Activated CD8-positive, alpha-beta memory T cell treated with anti-CD3 and anti-CD28 coated beads, Interleukin-2, amount 50 U/mL, for 24 hours (primary cell): ENCODE measurements at regions not wholly inside any gene's neighbourhood (a gene's known extent, or its start where the extent isn't known, plus 50 kb on each side); places are given as distances from the start of the nearest gene placed in this dataset.

Experiments used
- DNase-seq: peaks from one replicate; pipeline ENCODE4 v3.0.0-alpha.2; 2020; ENCODE audit errors: extremely low read depth

DNA sequence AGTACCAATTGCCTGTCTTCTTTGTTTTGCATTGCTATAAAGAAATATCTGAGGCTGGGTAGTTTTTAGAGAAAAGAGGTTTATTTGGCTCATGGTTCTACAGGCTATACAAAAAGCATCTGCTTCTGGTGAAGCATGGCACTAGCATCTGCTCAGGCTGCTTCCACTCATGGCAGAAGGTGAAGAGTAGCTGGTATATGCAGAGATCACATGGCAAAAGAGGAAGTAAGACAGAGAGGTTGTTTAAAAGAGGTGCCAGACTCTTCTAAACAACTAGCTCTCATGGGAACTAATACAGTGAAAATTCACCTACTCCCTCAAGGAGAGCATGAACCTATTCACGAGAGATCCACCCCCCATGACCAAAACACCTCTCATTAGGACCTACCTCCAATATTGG lies 56.7 kb upstream of the GUCA2B start:
- no peak for DNase-seq

DNA sequence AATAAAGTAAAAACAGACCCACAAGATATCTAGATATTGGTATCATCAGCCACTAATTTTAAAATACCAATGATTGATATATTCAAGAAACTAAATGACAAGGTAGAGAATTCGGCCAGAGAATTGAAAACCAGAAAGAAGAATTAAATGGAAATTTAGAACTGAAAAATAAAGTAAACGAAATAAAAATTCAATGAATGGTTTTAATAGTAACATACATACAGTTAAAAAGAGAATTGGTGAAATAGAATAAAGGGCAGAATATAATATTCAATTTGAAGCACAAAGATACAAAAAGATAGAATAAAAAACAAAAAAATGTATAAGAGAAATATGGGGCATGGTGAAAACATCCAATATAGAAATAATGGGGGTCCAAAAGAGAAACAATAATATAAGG lies 64.0 kb upstream of the GUCA2B start:
- no peak for DNase-seq

DNA sequence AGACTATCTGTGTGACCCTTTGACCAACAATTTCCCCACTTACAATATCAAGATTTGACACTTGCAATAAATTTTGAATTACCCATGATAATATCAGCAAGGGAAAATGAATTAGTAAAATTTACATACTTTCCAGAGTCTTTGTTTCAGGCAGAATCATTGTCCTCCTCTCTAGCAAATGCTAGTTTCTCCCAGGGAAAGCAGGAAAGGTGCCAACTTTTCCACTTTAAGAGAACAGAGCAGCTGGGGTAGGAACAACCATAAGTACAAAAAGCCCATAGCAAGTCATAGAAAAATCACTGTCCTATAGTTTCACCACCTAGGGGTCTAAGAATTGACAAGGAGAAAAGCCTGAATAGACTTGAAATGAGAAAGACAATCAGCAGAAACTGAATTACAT lies 67.1 kb upstream of the GUCA2B start:
- no peak for DNase-seq

DNA sequence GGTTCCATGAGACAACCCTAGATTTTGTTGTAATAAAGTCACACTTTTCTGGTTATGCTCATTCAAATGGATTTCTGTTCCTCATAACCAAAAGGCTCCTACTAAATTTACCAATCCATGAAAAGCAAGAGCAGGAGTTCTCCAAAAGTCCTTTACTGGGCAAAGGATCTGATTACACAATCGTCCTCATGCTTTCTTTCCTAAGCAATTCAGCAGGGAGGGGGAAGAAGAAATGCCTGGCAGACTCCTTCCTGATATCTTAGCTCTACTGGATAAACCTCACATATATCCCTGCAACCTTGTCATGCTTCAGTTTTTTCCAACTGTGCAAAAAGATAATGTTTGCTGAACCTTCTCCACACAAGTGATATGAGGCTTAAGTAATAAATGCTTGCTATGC lies 67.6 kb upstream of the GUCA2B start:
- no peak for DNase-seq

DNA sequence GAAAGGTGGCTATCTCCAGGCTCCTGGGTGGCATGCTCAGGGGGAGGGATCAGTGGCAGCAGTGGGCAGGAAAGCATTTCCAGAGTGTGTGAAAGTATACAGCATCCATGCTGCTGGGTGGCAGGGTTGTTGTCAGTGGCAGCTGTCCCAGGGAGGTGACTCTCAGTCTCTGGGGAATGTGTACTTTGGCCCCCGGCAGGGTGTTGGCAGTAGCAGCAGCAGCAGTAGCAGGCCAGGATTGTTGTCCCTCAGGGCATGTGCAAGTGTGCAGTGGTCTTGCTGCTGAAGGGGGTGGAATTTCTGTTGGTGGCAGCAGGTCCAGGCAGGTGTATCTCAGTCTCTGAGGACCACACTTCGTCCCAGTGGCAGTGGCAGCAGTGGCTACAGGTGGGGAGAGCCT lies 71.7 kb upstream of the GUCA2B start:
- no peak for DNase-seq

DNA sequence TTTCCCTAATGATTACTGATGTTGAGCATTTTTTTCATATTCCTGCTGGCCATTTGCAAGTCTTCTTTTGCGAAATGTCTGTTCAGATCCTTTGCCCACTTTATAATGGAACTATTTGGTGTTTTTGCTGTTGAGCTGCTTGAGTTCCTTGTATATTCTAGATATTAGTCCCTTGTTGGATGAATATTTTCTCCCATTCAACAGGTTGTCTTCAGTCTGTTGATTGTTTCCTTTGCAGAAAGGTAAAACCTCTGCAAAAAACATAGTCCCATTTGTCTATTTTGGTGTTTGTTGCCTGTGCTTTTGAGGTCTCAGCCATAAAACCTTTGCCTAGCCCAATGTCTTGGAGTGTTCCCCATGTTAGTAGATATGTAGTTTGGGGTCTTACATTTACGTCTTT lies 78.0 kb upstream of the GUCA2B start:
- no peak for DNase-seq

DNA sequence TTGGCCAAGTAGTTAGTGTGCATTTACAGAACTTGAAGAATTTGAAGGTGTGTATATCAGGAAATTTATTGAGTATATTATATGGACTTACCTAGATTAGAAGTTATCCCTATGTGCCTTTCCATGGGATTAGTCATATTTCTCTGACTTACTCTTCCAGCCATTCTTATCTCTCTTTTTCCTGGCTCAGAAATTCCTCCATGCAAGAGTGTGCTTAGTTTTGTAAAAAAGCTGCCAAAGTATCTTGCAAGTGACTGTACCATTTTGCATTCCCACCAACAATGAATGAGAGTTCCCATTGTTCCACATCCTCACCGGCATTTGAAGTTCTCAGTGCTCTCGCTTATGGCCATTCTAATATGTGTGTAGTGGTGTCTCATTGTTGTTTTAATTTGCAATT lies 82.2 kb upstream of the GUCA2B start:
- DNase-seq, result no peak

DNA sequence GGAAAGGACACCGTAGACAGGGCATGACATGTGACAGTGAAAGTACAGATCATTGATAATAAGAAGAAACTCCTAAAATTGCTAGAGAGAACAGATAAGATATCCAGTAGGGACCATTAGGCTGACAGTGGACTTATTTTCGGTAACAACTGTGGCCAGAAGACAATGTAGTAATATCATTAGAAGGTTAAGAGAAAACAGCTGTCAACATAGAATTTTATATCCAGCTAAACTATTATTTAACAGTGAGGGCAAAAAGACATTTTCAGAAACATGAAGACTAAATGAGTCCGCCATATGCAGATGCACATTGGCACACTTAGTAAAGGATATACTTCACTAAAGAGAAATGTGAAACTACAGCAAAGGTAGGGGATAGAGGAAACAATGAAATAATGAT lies 95.4 kb upstream of the GUCA2B start:
- no peak for DNase-seq

DNA sequence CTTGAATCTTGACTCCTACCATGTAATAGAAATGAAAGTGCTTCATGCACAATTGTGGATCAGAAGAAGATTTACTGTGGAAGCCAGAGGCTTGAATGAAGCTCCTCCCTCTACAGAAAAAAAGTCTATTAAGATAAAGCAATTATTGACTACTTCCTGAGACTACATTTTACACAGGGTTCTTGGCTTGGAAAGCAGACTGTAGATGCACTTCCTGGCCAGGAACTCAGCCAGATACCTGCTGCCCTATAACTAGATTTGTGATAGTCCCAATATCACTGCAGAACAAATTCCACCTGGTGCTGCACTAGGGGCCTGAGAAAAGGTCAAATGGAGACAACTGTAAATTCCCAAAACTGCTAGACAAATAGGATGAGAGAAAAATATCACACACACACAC lies 96.8 kb upstream of the GUCA2B start:
- no peak for DNase-seq

DNA sequence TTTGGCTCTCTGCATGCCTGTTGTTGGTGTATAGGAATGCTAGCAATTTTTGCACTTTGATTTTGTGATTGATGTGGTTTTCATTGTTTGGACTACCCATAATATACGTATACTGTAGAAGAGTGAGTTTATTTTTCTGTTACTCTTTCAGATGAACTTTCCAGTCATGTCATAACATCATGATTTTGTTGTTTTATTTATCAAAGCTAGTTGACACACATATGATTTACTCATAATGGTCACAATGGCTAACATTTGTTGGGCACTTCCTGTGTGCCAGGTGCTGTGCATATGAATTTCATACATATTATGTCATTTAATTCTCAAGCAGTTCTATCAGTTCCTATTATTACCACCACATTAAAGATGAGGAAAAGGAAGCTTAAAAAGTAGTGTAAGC lies 98.1 kb upstream of the GUCA2B start:
- DNase-seq, result no peak

DNA sequence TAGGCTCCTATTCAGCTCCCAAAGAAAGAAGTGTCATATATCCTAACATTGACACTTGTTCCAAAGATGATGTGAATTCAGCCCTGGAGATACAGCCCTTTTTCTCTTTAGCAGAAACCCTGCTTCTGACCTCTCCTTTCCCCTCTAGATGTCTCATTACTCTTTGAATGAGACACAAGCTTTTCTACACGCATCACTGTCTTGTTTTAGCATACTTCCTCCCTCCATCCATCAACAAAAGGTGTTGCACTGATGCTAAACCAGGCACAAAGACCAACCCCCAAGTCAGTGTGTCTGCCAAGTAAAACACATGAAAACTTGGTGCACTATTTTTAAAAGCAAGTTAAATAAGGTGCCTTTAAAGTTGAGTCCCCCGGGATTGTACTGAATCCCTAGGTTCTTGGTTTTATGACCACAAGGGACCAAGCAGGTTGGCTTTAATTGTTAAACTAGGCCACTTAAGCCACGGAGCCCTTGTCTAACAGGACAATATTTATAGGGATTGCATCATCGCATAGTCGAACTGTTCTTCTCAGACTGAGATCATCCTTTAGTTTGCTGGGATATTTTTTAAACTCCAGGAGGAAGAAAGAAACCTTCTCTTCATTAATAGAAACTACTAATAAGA lies 101.0 kb upstream of the GUCA2B start:
- DNase-seq, result no peak

DNA sequence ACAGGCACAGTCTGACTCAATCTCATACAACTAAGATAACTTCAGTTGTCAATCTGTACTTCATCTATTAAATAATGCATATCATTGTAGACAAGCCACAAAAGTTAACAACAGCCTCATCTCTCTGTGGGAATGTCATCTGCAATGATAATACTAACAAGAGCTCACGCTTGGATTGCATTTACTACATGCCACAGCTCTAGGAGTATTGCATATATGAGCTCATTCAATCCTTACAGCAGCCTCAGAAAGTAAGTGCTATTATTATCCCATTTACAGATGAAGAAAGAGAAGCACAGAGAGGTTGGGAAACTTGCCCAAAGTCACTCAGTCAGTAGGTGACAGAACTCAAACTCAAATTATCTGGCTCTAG lies 105.7 kb upstream of the GUCA2B start:
- no peak for DNase-seq

DNA sequence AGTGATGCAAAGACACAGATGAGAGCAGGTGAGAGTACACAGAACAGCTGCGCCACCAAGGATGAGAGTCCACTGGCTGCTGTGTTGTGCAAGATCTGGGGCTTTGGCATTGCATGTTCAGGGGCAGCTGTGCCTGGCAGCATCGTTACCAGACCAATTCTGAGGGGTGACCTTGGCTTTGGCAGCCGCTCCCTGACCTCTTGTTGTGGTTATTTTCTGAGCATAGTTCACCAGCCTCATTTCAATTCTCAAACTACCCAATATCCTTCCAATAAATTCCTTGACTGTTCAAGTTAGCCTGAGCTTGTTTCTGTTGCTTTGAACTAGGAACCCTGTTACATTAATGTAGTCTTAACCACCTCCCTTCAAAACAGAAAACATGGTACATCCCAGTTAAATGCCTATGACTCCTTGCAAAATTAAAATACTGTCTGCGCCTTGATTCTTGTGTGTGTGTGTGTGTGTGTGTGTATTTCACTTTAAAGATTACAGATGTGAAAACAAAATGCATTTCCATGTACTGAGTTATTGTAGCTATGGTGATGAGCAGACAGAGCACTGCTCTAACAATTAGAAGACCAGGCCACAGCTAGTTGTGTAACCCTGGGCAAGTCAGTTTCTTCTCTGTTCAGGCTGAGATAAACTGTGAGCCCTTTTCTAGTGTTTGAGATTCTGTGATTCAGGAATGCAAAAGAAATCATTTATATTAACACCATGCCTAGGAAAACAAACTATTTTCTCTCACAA lies 106.3 kb upstream of the GUCA2B start:
- DNase-seq, result no peak

DNA sequence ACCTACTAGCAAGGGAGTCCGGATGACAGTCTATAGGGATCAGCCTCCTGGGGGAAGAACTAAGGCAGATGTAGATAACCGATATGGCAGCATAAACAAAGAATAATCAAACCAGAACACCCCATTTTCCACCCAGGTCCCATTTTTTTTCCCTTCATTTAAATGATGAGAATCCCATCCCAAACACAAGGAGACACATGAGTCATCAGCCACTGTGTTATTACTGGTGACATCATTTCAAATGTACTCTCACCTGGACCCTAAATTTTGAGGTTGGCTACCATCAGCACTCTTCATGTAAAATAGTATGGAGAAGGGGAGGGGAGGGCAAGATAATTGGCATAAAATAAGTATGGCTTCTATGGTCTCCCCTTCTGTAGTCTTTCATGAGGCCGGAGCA lies 108.9 kb upstream of the GUCA2B start:
- DNase-seq, result no peak

DNA sequence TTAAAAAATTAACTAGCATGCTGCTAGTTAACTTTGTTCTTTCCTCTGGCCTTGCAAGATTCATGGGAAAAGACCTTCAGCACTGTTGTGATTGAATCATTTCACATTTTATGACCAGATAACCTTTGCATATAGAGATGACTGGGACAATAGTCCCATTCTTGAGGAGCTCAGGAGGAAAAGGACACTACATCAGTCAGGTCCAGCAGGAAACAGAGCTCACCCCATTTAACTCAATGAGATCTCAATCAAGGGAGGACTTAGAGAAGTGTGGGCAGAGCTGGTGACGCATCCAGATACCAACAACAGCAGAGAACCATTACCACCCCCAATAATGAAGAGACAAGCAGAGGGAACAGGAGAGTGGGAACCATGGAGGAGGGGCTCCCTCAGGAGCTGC lies 109.4 kb upstream of the GUCA2B start:
- no peak for DNase-seq

DNA sequence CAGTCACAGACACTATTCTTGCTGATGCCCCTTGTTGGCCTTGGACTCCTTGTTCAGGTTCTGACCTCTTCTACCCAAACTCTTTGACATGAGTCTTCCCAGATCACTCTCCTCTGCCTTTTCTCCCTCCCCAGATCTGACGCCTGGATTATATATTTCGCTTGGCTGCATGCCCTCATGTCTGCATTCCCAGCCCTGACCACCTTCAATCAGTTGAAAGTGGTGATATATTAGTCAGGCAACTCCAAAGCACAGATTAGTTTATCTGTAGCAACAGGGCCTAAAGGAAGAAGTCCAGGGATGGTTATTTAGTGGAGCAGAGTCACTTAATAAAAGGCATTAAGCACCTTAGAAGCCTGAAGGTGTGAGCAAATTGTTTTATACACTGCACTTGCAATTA lies 110.0 kb upstream of the GUCA2B start:
- DNase-seq, result no peak

DNA sequence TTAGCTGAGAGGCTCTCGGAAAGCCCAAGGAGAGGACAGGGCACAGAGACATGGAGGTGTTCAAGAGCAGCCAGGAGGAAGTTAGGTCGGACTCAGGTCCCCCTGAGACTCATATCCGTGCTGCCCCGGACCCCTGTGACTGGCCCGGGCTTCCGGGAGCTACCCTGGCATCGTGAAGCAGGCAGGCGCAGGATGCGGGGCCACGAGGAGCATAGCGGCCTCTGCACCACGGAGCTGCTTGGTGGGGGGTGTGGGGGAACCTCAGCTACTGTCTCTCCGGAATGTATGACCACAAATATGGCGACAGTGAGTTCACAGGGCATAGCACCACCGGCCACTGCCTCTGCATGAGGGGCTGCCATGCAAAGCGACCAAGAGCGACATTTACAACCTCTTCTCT lies 112.2 kb upstream of the GUCA2B start:
- DNase-seq, result no peak

DNA sequence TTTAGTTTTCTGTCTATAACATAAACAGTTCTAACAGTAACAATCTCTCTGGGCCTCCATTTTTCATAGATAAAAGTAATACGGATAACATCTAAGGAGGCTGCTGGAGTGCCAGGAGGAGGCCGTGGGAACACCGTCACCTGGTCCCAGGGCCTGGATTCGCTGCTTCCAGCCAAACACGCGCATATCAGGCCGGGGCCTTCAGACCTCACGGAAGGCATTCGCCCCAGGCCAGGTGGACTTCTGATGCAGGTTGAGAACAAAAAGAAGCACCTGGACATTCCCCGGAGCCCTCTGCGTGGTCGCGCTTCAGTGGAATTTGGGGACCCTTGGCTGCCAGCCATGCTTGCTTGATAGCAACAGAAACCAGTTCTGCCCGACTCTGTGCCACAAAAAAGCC lies 113.1 kb upstream of the GUCA2B start:
- no peak for DNase-seq

DNA sequence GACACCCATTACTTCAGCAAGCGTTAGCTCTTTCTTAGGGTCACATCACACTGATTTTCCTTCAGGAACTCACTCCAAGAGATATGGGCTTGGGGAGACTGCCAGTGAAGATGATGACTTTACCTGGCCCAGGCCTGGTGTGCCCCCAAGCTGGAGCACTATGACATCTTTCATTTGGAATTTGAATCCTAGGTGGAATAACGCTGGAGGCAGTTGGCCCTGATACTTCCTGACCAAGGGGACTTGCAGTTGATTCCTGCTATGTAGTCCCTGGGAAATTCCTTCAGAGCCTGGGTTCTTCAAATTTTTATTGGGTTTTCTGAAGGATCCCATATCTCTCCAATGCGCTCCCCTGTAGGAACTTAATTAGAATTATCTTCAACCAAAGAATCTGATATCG lies 114.9 kb upstream of the GUCA2B start:
- DNase-seq, result no peak

DNA sequence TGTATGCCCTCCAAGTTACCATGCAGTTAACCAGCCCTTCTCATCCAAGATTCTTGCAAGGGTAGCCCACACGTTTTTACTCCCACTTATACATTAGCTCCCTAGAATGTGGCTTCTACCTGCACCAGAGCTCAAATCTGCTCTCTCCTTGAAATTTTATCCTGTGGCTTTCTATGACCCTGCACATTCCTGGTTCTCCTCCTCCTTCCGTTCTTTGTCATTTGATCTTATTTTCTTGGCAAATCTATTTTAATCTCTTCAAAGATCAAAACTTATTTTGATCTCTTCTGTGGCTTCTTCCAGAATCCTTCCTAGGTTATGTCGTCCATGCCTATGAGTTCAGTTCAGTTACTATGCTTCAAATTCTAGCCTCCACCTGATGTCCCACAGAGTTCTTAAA lies 115.6 kb upstream of the GUCA2B start:
- no peak for DNase-seq

DNA sequence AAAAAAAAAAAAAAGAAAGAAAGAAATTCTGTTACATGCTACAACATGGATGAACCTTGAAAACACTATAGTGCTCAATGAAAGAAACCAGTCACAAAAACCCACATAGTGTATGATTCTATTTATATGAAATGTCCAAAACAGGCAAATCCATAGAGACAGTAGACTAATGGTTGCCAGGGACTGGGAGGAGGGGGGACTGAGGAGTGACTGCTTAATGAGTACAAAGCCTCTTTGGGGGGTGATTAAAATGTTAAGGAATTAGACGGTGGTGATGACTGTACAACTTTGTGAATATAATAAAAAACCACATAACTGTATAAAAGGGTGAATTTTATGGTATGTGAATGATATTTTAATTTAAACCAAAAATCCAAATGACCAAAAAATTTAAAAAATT lies 116.0 kb upstream of the GUCA2B start:
- DNase-seq, result no peak

DNA sequence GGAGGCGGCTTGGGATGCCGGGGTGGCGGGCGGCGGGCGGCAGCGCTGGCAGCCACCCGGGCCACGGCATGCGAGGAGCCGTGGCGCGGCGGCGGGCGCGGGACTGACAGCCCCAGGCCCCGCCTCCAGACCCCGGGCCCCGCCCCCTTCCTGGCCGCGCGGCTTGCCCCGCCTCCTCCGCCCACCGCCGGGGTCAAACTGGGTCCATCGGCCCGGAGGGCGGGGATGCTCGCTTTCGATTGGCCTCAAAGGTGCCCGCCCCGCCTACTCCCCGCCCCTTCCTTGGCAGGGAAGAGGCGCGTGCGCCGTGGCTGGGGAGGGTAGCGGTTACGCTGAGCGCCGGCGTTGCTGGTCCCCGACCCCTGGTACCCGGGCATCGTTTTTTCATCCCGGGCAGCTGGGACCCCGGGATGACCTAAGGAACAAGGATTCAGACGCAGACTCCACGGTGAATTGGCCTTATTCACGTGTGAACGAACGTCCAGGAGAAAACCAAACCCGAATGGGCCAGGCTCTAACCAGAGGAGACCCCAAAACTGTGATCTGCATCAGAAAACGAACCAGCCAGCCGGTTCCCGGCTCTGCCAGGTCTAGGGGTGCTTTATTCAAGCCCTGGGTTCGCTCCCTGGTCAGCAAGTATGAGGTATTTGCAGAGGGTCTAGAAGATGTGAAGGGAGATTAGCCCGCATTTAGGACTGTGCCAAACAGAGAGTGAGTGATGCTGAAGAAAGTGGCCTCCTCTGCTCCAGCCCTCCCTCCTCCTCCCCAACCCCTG lies 117.2 kb upstream of the GUCA2B start:
- DNase-seq, result peak; percentile 94

DNA sequence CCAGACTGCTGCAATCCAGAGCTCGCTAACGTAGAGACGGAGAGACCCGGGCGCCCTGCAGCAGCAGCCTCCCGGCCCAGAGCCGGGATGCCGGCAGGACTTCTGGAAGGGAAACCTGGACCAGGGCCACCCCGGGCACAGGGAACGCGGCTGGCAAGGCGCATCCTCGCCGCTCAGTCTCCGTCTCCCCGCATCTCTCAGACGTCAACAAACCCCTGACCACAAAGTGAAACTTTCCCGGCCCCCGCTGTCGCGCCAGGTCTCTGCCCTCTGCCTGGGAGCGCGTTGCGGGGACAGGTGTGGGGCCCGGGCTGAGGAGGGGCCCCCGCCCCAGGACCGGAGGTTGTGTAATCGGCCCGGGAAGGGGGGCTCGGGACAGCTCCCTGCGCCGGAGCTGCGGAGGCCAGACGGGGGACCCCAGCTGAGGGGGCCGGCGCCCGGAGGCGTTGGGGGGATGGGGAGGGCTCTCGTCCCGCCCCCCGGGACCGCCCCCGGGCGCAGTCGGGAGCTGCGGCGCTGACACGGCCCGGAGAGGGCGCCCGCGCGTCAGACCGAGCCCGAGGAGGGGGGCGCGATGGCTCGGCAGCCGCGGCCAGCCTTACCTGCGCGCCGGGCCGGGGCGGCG lies 116.6 kb upstream of the HIVEP3 start:
- DNase-seq, result peak; percentile 7
